WERI-Rb-1 (cell line): ENCODE measurements at regions not wholly inside any gene's neighbourhood (a gene's known extent, or its start where the extent isn't known, plus 50 kb on each side); places are given as distances from the start of the nearest gene placed in this dataset.

Source experiments
- DNase-seq: peaks from one replicate; pipeline ENCODE4 v3.0.0-alpha.2; 2020
- H3K27ac ChIP-seq: fragments of 250-450 bp; sonication (Bioruptor Pico); 2 replicates; pipeline ENCODE4 v1.5.1; 2020; ENCODE audit warnings: mild to moderate bottlenecking, moderate library complexity
- H3K27me3 ChIP-seq: fragments of 250-450 bp; sonication (Bioruptor Pico); 2 replicates; pipeline ENCODE4 v1.5.1; 2021; ENCODE audit warnings: mild to moderate bottlenecking, low read depth, moderate library complexity; ENCODE audit not compliant: insufficient read depth, severe bottlenecking
- H3K36me3 ChIP-seq: fragments of 250-450 bp; sonication (Bioruptor Pico); 2 replicates; pipeline ENCODE4 v1.5.1; 2020; ENCODE audit warnings: mild to moderate bottlenecking, moderate library complexity
- H3K4me3 ChIP-seq: 2 replicates; pipeline ENCODE4 v1.5.1; 2011; ENCODE audit warnings: low read depth, mild to moderate bottlenecking, control low read depth, low read length
- H3K9me3 ChIP-seq: fragments of 250-450 bp; sonication (Bioruptor Pico); 2 replicates; pipeline ENCODE4 v1.5.1; 2021; ENCODE audit warnings: mild to moderate bottlenecking, moderate library complexity; ENCODE audit not compliant: severe bottlenecking
- TF ChIP-seq, protein P1 (sequence below): IDR thresholded peaks from 2 replicates; pipeline ENCODE4 v1.5.1; 2011; ENCODE audit warnings: low read depth, mild to moderate bottlenecking, control low read depth, inconsistent platforms, low read length

DNA sequence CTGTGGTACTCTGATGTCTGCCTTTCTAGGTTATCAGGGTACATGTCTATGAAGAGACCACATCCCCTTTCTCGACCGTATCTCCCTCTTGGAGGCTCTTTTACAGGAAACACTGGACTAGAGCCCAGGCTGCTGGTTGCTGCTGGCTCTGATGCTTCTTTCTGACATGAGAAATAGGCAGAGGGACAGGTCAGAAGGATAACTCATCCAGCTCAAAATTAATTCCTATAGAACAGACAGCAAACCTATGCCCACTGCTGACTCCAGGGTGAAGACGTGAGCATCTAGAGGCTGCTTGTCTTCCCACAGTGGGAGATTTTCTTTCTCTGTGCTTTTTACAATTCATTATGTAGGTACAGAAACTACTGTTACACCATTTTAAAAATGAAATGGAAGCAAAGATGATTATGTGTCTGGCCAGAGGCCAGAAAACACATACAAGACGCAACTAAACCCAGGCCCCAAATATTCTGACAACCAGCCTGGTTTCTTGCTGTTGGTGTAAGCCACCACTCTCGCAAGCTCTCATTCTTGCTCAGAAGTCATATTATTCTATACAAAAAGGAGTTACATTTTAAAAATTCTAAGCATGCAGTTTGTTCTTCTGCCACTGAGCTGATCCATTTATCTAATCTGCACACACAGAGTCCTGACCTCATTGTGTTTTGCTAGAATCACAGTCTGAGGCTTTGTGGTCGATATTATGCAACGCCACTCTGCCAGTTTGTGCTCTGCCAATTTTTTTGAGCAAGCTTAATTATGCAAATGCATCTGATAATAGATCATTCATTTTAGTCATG lies 424.3 kb downstream of the KIF20B start:
- TF ChIP-seq, protein P1, sequence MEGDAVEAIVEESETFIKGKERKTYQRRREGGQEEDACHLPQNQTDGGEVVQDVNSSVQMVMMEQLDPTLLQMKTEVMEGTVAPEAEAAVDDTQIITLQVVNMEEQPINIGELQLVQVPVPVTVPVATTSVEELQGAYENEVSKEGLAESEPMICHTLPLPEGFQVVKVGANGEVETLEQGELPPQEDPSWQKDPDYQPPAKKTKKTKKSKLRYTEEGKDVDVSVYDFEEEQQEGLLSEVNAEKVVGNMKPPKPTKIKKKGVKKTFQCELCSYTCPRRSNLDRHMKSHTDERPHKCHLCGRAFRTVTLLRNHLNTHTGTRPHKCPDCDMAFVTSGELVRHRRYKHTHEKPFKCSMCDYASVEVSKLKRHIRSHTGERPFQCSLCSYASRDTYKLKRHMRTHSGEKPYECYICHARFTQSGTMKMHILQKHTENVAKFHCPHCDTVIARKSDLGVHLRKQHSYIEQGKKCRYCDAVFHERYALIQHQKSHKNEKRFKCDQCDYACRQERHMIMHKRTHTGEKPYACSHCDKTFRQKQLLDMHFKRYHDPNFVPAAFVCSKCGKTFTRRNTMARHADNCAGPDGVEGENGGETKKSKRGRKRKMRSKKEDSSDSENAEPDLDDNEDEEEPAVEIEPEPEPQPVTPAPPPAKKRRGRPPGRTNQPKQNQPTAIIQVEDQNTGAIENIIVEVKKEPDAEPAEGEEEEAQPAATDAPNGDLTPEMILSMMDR = no peak
- H3K4me3 ChIP-seq = no peak overlapping the region
- H3K9me3 ChIP-seq = no peaks in the 10 kb centered on the region
- no peak for DNase-seq
- no peaks in the 10 kb centered on the region for H3K36me3 ChIP-seq
- no peak overlapping the region for H3K27ac ChIP-seq
- H3K27me3 ChIP-seq = no peaks in the 10 kb centered on the region

DNA sequence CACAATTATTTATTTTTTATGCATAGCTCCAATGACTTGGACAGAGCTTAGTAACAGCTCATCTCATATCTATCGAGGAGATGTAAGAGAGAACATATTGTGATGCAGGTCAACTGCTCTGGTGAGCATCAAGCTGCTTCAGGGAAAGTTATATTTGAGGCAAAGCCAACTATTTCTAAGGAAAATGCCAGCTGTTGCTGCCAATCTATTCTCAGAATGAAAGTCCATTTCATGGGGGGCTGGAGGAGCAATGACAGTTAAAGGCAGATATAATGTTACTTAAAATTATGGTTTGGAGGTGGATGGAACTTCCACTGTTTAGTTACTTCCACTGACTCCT lies 424.8 kb downstream of the KIF20B start:
- DNase-seq = no peak
- Histone ChIP-seq H3K36me3 (no peaks in the 10 kb centered on the region), H3K27ac (no peak overlapping the region), H3K27me3 (no peaks in the 10 kb centered on the region), H3K9me3 (no peaks in the 10 kb centered on the region), H3K4me3 (no peak overlapping the region)
- TF ChIP-seq, protein P1 = no peak

DNA sequence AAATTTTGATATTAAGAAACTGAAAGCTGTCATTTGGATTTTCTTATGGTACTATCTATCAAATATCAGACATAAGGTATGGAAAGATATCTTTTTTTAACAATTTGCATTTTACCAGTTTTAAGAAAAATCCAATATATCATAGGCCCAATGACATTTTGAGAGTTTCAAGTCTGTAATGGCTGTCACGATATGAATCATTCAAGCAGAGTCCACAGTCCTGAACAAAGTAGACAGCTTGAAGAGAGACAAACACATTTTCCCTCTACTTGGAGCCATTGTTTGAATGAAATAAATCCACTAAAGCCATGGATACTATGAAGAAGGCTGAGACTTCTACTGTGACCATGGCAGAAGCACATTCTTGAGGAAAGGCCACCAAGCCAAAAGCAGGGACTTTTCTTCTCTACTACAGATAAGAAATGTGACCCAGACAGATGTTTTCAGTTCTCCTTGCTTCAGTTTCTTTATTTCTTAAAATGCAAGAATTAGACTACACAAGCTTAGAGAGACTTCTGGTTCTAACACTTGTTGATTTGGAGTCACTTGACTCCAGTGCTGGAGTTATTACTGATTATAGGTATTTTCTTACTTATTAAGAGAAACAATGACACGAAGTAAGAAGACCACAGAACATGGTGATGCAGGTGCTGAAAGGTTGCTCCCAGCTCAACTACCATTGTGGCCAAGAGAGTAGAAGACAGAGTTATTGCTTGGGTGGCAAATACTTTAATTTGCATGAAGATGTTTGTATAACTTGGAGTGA lies 429.1 kb downstream of the KIF20B start:
- no peak for DNase-seq
- TF ChIP-seq, protein P1 = no peak

DNA sequence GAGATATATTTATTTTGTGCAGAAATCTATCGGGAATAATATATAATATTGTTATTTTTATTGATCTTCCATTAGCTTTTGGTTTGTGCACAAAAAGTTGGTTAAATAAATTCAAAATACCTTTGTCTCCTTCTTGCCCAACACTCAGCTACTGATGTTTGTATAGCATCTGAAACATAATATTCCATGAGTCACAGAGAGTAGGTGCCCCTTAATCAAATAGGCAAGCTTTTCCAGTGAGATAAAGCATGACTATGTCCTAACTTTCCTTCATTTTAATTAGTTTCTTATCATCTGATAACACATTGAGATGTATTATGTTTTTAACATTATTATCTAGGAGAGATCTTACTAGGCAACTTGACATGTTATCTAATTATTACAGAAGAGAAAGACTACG lies 432.2 kb downstream of the KIF20B start:
- TF ChIP-seq, protein P1 = no peak
- no peak overlapping the region for H3K4me3 ChIP-seq
- no peaks in the 10 kb centered on the region for H3K36me3 ChIP-seq
- DNase-seq = no peak
- H3K9me3 ChIP-seq = peaks cover 17% of the 10 kb centered on the region
- no peak overlapping the region for H3K27ac ChIP-seq
- no peaks in the 10 kb centered on the region for H3K27me3 ChIP-seq

More for the DNA sequence above, 429.1 kb downstream of the KIF20B start:
- Histone ChIP-seq H3K9me3 (no peaks in the 10 kb centered on the region), H3K4me3 (no peak overlapping the region), H3K36me3 (no peaks in the 10 kb centered on the region), H3K27ac (no peak overlapping the region), H3K27me3 (no peaks in the 10 kb centered on the region)

DNA sequence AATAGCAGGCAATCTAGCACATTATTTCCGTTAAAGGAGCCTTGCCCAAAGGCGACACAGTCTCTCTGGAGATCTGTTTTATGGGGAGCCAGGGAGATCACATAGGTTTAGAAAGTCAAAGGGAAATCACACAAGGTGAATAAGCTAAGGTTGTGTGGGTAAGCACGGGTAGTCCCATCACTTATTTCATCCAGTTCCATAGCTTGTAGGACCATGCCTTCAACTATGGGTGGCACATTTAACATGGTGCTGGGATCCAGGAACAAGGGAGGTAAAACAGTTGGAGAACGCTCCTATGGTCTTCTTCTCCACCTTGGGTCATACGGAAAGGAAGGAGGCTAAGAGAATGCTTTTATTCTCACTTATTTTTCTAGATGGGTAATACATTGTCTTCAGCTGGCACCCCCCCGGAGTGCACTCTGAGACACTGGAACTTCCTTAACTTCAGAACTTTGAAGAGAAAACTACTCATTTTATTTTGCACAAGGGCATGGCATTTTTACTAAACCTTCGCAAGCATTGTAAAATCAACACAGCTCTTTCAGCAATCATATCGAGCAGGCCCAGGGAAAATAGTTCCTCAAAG lies 435.4 kb downstream of the KIF20B start:
- no peak for DNase-seq
- H3K4me3 ChIP-seq = no peak overlapping the region
- H3K27ac ChIP-seq = no peak overlapping the region
- H3K27me3 ChIP-seq = no peaks in the 10 kb centered on the region
- H3K36me3 ChIP-seq = no peaks in the 10 kb centered on the region
- H3K9me3 ChIP-seq = peaks cover 17% of the 10 kb centered on the region
- TF ChIP-seq, protein P1 = no peak
